Spleen (tissue), 11 donors: ENCODE measurements at regions not wholly inside any gene's neighbourhood (a gene's known extent, or its start where the extent isn't known, plus 50 kb on each side); places are given as distances from the start of the nearest gene placed in this dataset.

Experiments used
- DNase-seq: peaks from one replicate; pipeline ENCODE4 v3.0.0-alpha.2; 2020
- H3K27ac ChIP-seq, 8 donors: fragments of 200-600 bp; sonication (generic) in 7 of 8; 1 replicate in 4 of 8; 2 replicates in 4 of 8; pipeline versions ENCODE4 v1.5.0 to v1.8.0; 2016 to 2021; ENCODE audit warnings: inconsistent platforms in 4 of 8, mild to moderate bottlenecking in 4 of 8, moderate library complexity in 1 of 8
- H3K27me3 ChIP-seq, 7 donors: fragments of 200-600 bp; sonication (generic) in 6 of 7; replicated peaks in 1 of 7; 1 replicate in 4 of 7; 2 replicates in 3 of 7; pipeline versions ENCODE4 v1.5.0 to v1.8.0; 2016 to 2021; ENCODE audit warnings: inconsistent platforms in 3 of 7, mild to moderate bottlenecking in 1 of 7
- H3K36me3 ChIP-seq, 6 donors: fragments of 200-600 bp; sonication (generic) in 5 of 6; 1 replicate in 4 of 6; 2 replicates in 2 of 6; pipeline versions ENCODE4 v1.5.0 to v1.8.0; 2016 to 2021; ENCODE audit warnings: inconsistent platforms in 2 of 6
- H3K4me1 ChIP-seq, 6 donors: fragments of 200-600 bp; sonication (generic) in 5 of 6; 1 replicate in 3 of 6; 2 replicates in 3 of 6; pipeline versions ENCODE4 v1.5.0 to v1.8.0; 2016 to 2021; ENCODE audit warnings: inconsistent platforms in 3 of 6
- H3K4me3 ChIP-seq, 8 donors: fragments of 200-600 bp; sonication (generic) in 7 of 8; 1 replicate in 4 of 8; 2 replicates in 4 of 8; pipeline versions ENCODE4 v1.5.0 to v1.8.0; 2016 to 2021; ENCODE audit warnings: inconsistent platforms in 4 of 8, mild to moderate bottlenecking in 4 of 8, moderate library complexity in 2 of 8
- H3K9me3 ChIP-seq, 8 donors: fragments of 200-600 bp; sonication (generic) in 7 of 8; 1 replicate in 4 of 8; 2 replicates in 4 of 8; pipeline versions ENCODE4 v1.5.0 to v1.8.0; 2016 to 2021; ENCODE audit warnings: inconsistent platforms in 4 of 8
- CTCF ChIP-seq, 11 experiments: fragments of 200-600 bp in 7 of 11; fragments of 450-650 bp in 4 of 11; sonication (generic) in 4 of 11; IDR thresholded peaks in 8 of 11; conservative IDR thresholded peaks in 3 of 11; 1 replicate in 7 of 11; 2 replicates in 4 of 11; pipeline versions ENCODE4 v1.4.0 to v1.8.0; 2016 to 2021; ENCODE audit warnings: antibody characterized with exemption in 11 of 11, inconsistent platforms in 4 of 11, mild to moderate bottlenecking in 1 of 11
- POLR2A ChIP-seq, 3 donors: fragments of 450-650 bp; IDR thresholded peaks; one replicate each; pipeline ENCODE4 v1.5.1; 2017; ENCODE audit warnings: antibody characterized with exemption in 3 of 3, mild to moderate bottlenecking in 1 of 3
- POLR2AphosphoS5 ChIP-seq, 3 donors: sonication (generic); formaldehyde crosslinking; IDR thresholded peaks; one replicate each; pipeline ENCODE4 v1.5.1; 2017; ENCODE audit warnings: antibody characterized with exemption in 3 of 3
- WGBS, 5 donors: extraction: QIAGEN DNeasy Blood & Tissue Kit in 3 of 5; methylation state at CpG; one replicate each; pipeline versions ENCODE4 v1.1.5 to v1.1.7; 2013 to 2018; 5-methylcytosine and 5-hydroxymethylcytosine counted together
- intact Hi-C: fragments of 100-400 bp; cut with DNase I; formaldehyde crosslinking; loops from one replicate; pipeline ENCODE4 v1.15.0; 2023; ENCODE audit warnings: low total_unique reads
- donor health status: healthy with polysubstance abuse.
- donor health status: DM: no; HTN: no; CAD: no; lungs with moderate emphysema.
- donor health status: DM: no; HTN: no; CAD: no.
- donor health status: Bipolar disorder and iron deficiency.
- donor health status: healthy.
- donor health status: DM: no; HTN: no; CAD: no.
- donor health status: DM: yes; HTN: yes; CAD: no.

- Histone ChIP-seq H3K27me3 (no peaks in the 10 kb centered on the region), H3K36me3 (no peaks in the 10 kb centered on the region), H3K4me1 (peaks cover 0 to 33% (median 19%) of the 10 kb centered on the region in 6 donors), H3K9me3 (no peaks in the 10 kb centered on the region), H3K27ac (no peak overlapping the region), H3K4me3 (no peak overlapping the region)
- intact Hi-C loops = no loop called here
- no peak for DNase-seq
- TF ChIP-seq POLR2A (IDR thresholded peaks at IDR 0.05) = no peak
- no peak for TF ChIP-seq POLR2AphosphoS5 (IDR thresholded peaks at IDR 0.05)
- TF ChIP-seq CTCF (IDR thresholded peaks at IDR 0.05 in 8 of 11, conservative IDR thresholded peaks at IDR 0.05 in 3 of 11) = no peak
- WGBS, 5 donors = 47 to 55% (median 53%) methylated on average over 4 of the region's 4 CpGs
Measured at GRCh38 chr5:39498278-39498952, 73.6 kb upstream of the DAB2 start.

GRCh38 chr5:39497322-39497721, 72.5 kb upstream of the DAB2 start:
- H3K9me3 ChIP-seq = no peaks in the 10 kb centered on the region
- peaks cover 0 to 23% (median 15%) of the 10 kb centered on the region in 6 donors for H3K4me1 ChIP-seq
- H3K4me3 ChIP-seq = no peak overlapping the region
- TF ChIP-seq CTCF (IDR thresholded peaks at IDR 0.05 in 8 of 11, conservative IDR thresholded peaks at IDR 0.05 in 3 of 11) (no peak), POLR2A (IDR thresholded peaks at IDR 0.05) (no peak), POLR2AphosphoS5 (IDR thresholded peaks at IDR 0.05) (no peak)
- H3K36me3 ChIP-seq = no peaks in the 10 kb centered on the region
- H3K27me3 ChIP-seq = no peaks in the 10 kb centered on the region
- intact Hi-C loops = no loop called here
- 87 to 97% (median 94%) methylated on average over 4 of the region's 4 CpGs for WGBS, 5 donors
- no peak for DNase-seq
- no peak overlapping the region for H3K27ac ChIP-seq

- TF ChIP-seq POLR2A (IDR thresholded peaks at IDR 0.05) = no peak
- TF ChIP-seq POLR2AphosphoS5 (IDR thresholded peaks at IDR 0.05) = no peak
- TF ChIP-seq CTCF (IDR thresholded peaks at IDR 0.05 in 8 of 11, conservative IDR thresholded peaks at IDR 0.05 in 3 of 11) = no peak
- Histone ChIP-seq H3K4me3 (no peak overlapping the region), H3K27ac (peak overlapping the region in 3 of 8 donors; percentile 34 to 47 (median 44)), H3K4me1 (peaks cover 0 to 20% (median 9%) of the 10 kb centered on the region in 6 donors), H3K9me3 (peaks cover 0 to 19% (median 15%) of the 10 kb centered on the region in 8 donors), H3K27me3 (no peaks in the 10 kb centered on the region), H3K36me3 (no peaks in the 10 kb centered on the region)
- intact Hi-C loops = no loop called here
- no peak for DNase-seq
- 50 to 74% (median 57%) methylated on average over 1 of the region's 1 CpG for WGBS, 5 donors
Measured at GRCh38 chr5:39495227-39495626, 70.4 kb upstream of the DAB2 start.

- TF ChIP-seq POLR2A (IDR thresholded peaks at IDR 0.05) (no peak), POLR2AphosphoS5 (IDR thresholded peaks at IDR 0.05) (no peak), CTCF (IDR thresholded peaks at IDR 0.05 in 8 of 11, conservative IDR thresholded peaks at IDR 0.05 in 3 of 11) (no peak)
- peak overlapping the region in 5 of 8 donors; percentile 3 to 47 (median 34) for H3K27ac ChIP-seq
Measured at GRCh38 chr5:39494534-39494933, 69.8 kb upstream of the DAB2 start.

More at GRCh38 chr5:39494534-39494933, 69.8 kb upstream of the DAB2 start:
- no peaks in the 10 kb centered on the region for H3K27me3 ChIP-seq
- no peak overlapping the region for H3K4me3 ChIP-seq
- H3K4me1 ChIP-seq = peaks cover 0 to 20% (median 9%) of the 10 kb centered on the region in 6 donors
- WGBS, 5 donors = 91 to 97% (median 94%) methylated on average over 1 of the region's 1 CpG
- peaks cover 0 to 26% (median 21%) of the 10 kb centered on the region in 8 donors for H3K9me3 ChIP-seq
- no peaks in the 10 kb centered on the region for H3K36me3 ChIP-seq
- intact Hi-C loops = no loop called here
- DNase-seq = no peak
